BLaER1 (cell line): ENCODE measurements at regions not wholly inside any gene's neighbourhood (a gene's known extent, or its start where the extent isn't known, plus 50 kb on each side); places are given as distances from the start of the nearest gene placed in this dataset.

Experiments used
- H3K27ac ChIP-seq: shearing (Covaris generic); formaldehyde crosslinking; 2 replicates; pipeline ENCODE4 v1.8.1; 2022
- H3K27me3 ChIP-seq: shearing (Covaris generic); formaldehyde crosslinking; 2 replicates; pipeline ENCODE4 v1.8.1; 2022
- H3K36me3 ChIP-seq: shearing (Covaris generic); formaldehyde crosslinking; 2 replicates; pipeline ENCODE4 v1.8.1; 2022
- H3K4me1 ChIP-seq: shearing (Covaris generic); formaldehyde crosslinking; 2 replicates; pipeline ENCODE4 v1.8.1; 2022
- H3K4me2 ChIP-seq: shearing (Covaris generic); formaldehyde crosslinking; 2 replicates; pipeline ENCODE4 v1.8.1; 2022
- H3K4me3 ChIP-seq: shearing (Covaris generic); formaldehyde crosslinking; 2 replicates; pipeline ENCODE4 v1.8.1; 2022
- H3K9ac ChIP-seq: shearing (Covaris generic); formaldehyde crosslinking; 2 replicates; pipeline ENCODE4 v1.8.1; 2022
- H3K9me3 ChIP-seq: shearing (Covaris generic); formaldehyde crosslinking; 2 replicates; pipeline ENCODE4 v1.8.1; 2022
- H4K20me1 ChIP-seq: shearing (Covaris generic); formaldehyde crosslinking; 2 replicates; pipeline ENCODE4 v1.8.1; 2022
- Cebpa-rat ChIP-seq: shearing (Covaris generic); IDR thresholded peaks from 2 replicates; pipeline ENCODE4 v1.8.1; 2022

DNA sequence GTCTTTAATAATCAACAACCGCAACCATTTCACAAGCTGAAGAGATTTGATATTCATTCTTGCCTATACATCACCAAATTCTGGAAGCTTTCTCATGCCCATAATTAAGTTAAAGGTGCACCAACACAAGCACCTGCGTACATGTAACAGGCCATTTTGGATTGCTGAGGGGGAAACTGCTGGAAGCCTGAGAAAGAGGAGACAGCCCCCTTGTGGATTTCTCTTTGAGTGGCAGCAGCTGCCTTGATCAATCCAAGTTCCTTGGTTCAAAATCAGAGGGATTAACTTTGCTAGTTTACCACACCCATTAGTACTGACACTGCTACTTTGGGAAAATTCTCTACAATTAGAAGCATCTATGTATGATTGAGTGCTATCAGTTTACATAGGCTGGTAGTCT lies 321.1 kb downstream of the NOVA1 start:
- H3K9me3 ChIP-seq: no peaks in the 10 kb centered on the region
- H3K27me3 ChIP-seq: no peaks in the 10 kb centered on the region
- H3K4me1 ChIP-seq: no peaks in the 10 kb centered on the region
- H3K4me2 ChIP-seq: no peak overlapping the region
- H3K4me3 ChIP-seq: no peak overlapping the region
- H3K36me3 ChIP-seq: no peaks in the 10 kb centered on the region
- no peak overlapping the region for H3K27ac ChIP-seq
- H4K20me1 ChIP-seq: no peaks in the 10 kb centered on the region
- TF ChIP-seq Cebpa-rat: no peak
- no peak overlapping the region for H3K9ac ChIP-seq

- Histone ChIP-seq H3K4me1 (no peaks in the 10 kb centered on the region), H3K4me2 (no peak overlapping the region), H3K9ac (no peak overlapping the region), H4K20me1 (no peaks in the 10 kb centered on the region), H3K27me3 (no peaks in the 10 kb centered on the region), H3K4me3 (no peak overlapping the region), H3K9me3 (peaks cover 5% of the 10 kb centered on the region), H3K27ac (no peak overlapping the region), H3K36me3 (no peaks in the 10 kb centered on the region)
- TF ChIP-seq Cebpa-rat: no peak
These were observed 332.6 kb downstream of the NOVA1 start for GRCh38 chr14:26265170-26265685.

DNA sequence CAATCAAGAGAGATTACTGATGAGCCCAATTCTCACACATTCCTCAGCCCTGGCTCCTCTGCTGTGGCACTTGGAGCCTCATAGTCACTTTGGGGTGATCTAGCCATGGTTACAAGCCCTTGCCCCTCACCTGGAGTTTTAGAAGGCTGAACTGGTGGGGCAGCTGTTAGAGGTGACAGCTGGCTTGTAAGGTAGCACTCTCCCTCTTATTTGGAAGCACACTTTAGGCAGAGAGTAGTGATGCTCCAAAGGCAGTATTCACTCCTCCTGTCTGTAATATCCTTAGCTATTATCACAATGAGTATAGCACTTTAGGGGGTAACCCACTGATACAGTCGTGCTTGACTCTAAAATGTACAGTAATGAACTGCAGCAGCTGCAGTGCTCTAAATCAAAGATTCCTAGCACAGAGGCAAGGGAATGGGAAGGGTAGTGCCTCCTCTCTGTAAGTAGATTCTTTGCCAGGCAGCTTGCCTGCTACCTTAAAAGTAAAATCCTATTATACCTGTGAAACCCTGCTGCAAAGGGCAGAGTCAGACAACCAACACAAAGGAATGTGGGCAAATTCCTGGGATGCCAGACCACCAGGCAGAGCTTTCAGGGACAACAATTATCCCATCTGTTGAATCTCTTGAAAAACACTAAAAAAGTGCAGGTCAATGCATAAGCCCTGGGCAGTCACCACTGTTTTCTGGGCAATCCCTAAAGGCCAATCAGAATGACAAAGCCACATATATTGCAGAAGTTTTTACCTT lies 336.3 kb downstream of the NOVA1 start:
- H3K9ac ChIP-seq: no peak overlapping the region
- TF ChIP-seq Cebpa-rat: no peak

GRCh38 chr14:26255213-26255612 lies 342.6 kb downstream of the NOVA1 start:
- H3K4me2 ChIP-seq: no peak overlapping the region
- TF ChIP-seq Cebpa-rat: no peak
- H3K36me3 ChIP-seq: no peaks in the 10 kb centered on the region
- peaks cover 6% of the 10 kb centered on the region for H3K9me3 ChIP-seq
- no peak overlapping the region for H3K9ac ChIP-seq
- no peak overlapping the region for H3K27ac ChIP-seq
- no peaks in the 10 kb centered on the region for H3K27me3 ChIP-seq
- no peaks in the 10 kb centered on the region for H4K20me1 ChIP-seq
- no peak overlapping the region for H3K4me3 ChIP-seq
- H3K4me1 ChIP-seq: no peaks in the 10 kb centered on the region

More for the DNA sequence above, 336.3 kb downstream of the NOVA1 start:
- Histone ChIP-seq H4K20me1 (no peaks in the 10 kb centered on the region), H3K27me3 (no peaks in the 10 kb centered on the region), H3K36me3 (no peaks in the 10 kb centered on the region), H3K9me3 (peaks cover 11% of the 10 kb centered on the region), H3K27ac (no peak overlapping the region), H3K4me3 (no peak overlapping the region), H3K4me2 (no peak overlapping the region), H3K4me1 (no peaks in the 10 kb centered on the region)

DNA sequence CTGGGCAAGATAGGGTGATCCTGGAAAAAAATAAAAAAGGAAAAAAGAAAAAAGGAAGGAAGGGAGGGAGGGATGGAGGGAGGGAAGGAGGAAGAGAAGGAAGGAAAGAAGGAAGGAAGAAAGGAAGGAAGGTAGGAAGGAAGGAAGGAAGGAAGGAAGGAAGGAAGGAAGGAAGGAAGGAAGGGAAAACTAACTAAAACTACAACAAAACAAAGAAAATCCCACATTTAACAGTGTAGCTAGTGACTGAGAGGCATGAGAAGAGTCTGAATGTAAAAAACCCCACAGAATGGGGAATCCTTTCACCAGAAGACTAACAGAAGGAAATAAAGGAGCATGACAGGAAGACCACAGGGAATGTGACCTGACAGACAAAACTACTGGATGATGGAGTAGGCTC lies 345.7 kb downstream of the NOVA1 start:
- Histone ChIP-seq H3K4me1 (no peaks in the 10 kb centered on the region), H3K9ac (no peak overlapping the region)
- no peak for TF ChIP-seq Cebpa-rat

DNA sequence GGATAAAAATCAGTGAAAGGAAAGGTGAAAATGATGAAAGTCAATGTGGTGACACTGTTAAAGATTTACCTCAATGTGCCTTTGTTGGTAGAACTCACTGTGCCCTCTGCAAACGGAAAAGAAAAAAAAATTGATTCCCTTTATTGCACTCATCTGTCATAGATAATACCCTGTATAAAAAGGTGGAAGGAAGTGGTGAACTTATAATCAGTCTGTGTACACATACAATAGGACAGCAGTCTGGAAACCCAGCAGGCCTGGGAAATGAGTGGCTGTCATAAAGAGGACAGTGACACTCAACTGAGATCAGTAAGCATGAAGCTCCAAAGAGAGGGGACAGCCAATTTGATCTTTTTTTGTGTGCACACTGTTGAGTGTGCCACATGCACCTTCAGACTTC lies 364.7 kb downstream of the NOVA1 start:
- no peak overlapping the region for H3K27ac ChIP-seq
- no peak for TF ChIP-seq Cebpa-rat
- no peaks in the 10 kb centered on the region for H3K36me3 ChIP-seq
- no peak overlapping the region for H3K9ac ChIP-seq
- no peaks in the 10 kb centered on the region for H3K4me1 ChIP-seq
- H3K4me2 ChIP-seq: no peak overlapping the region
- H3K4me3 ChIP-seq: no peak overlapping the region
- H3K9me3 ChIP-seq: no peaks in the 10 kb centered on the region
- no peaks in the 10 kb centered on the region for H3K27me3 ChIP-seq
- H4K20me1 ChIP-seq: no peaks in the 10 kb centered on the region

More for the DNA sequence above, 345.7 kb downstream of the NOVA1 start:
- Histone ChIP-seq H3K9me3 (no peaks in the 10 kb centered on the region), H3K36me3 (no peaks in the 10 kb centered on the region), H3K4me3 (no peak overlapping the region), H3K27me3 (no peaks in the 10 kb centered on the region), H3K27ac (no peak overlapping the region), H3K4me2 (no peak overlapping the region), H4K20me1 (no peaks in the 10 kb centered on the region)

GRCh38 chr14:26218861-26219260 lies 379.0 kb downstream of the NOVA1 start:
- H3K4me3 ChIP-seq: no peak overlapping the region

GRCh38 chr14:26217778-26218177 lies 380.1 kb downstream of the NOVA1 start:
- Histone ChIP-seq H3K4me2 (no peak overlapping the region), H3K27ac (no peak overlapping the region), H4K20me1 (no peaks in the 10 kb centered on the region), H3K9ac (no peak overlapping the region), H3K36me3 (no peaks in the 10 kb centered on the region), H3K9me3 (no peaks in the 10 kb centered on the region; the same call in 1 of the 2 replicates), H3K4me1 (no peaks in the 10 kb centered on the region), H3K27me3 (peaks cover 10% of the 10 kb centered on the region; the same call in 1 of the 2 replicates), H3K4me3 (no peak overlapping the region)
- TF ChIP-seq Cebpa-rat: no peak

More at GRCh38 chr14:26218861-26219260, 379.0 kb downstream of the NOVA1 start:
- H4K20me1 ChIP-seq: no peaks in the 10 kb centered on the region
- no peak overlapping the region for H3K27ac ChIP-seq
- H3K9me3 ChIP-seq: no peaks in the 10 kb centered on the region; the same call in 1 of the 2 replicates
- H3K27me3 ChIP-seq: peaks cover 5% of the 10 kb centered on the region; the same call in 1 of the 2 replicates
- no peak for TF ChIP-seq Cebpa-rat
- no peaks in the 10 kb centered on the region for H3K36me3 ChIP-seq
- H3K4me2 ChIP-seq: no peak overlapping the region
- H3K9ac ChIP-seq: no peak overlapping the region
- no peaks in the 10 kb centered on the region for H3K4me1 ChIP-seq

- Histone ChIP-seq H3K4me2 (no peak overlapping the region), H3K27me3 (peaks cover 11% of the 10 kb centered on the region)
These were observed 381.0 kb downstream of the NOVA1 start for GRCh38 chr14:26216786-26217185.

DNA sequence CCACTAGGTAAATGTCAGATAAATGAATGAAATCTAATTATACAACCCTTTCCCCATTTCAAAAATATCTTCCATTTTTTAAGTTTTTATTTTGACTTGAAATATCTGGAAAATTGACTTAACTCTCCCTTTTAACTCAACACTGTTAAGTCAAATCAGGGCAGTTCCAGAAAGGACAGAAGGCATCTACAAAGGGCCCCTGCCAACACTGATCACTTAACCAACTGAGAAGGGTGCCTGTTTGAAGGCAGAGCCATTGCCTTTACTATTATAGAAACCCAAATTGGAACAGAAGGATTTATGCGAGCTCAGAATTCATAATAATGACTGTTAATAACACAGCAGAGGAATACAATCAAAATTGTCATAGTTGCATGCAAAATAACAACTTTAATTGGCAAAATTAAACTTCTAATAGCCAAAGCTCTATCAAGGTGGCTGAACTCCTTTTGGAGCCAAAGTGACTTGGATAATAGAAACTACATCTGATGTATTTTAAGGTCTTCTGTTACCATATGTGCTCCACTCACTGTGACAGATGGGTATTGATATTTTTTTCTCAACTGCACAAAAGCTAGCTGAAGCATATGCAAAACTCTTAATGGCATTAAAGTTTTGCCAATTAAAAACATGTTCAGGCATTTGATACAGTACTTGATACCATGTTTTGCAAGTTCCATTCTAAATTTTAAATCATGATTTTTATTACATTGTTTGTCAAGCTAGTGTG lies 383.8 kb downstream of the NOVA1 start:
- no peak overlapping the region for H3K4me3 ChIP-seq
- H3K9me3 ChIP-seq: no peaks in the 10 kb centered on the region; the same call in 1 of the 2 replicates
- H4K20me1 ChIP-seq: peaks cover 6% of the 10 kb centered on the region; the same call in 1 of the 2 replicates
- no peak overlapping the region for H3K4me2 ChIP-seq
- no peak for TF ChIP-seq Cebpa-rat
- H3K27ac ChIP-seq: no peak overlapping the region
- no peak overlapping the region for H3K9ac ChIP-seq
- H3K36me3 ChIP-seq: no peaks in the 10 kb centered on the region
- H3K27me3 ChIP-seq: peaks cover 39% of the 10 kb centered on the region
- no peaks in the 10 kb centered on the region for H3K4me1 ChIP-seq

More at GRCh38 chr14:26216786-26217185, 381.0 kb downstream of the NOVA1 start:
- Histone ChIP-seq H3K4me1 (no peaks in the 10 kb centered on the region), H4K20me1 (no peaks in the 10 kb centered on the region), H3K27ac (no peak overlapping the region), H3K4me3 (no peak overlapping the region), H3K36me3 (no peaks in the 10 kb centered on the region), H3K9ac (no peak overlapping the region), H3K9me3 (no peaks in the 10 kb centered on the region; the same call in 1 of the 2 replicates)
- TF ChIP-seq Cebpa-rat: no peak
